PC-9 (cell line): ENCODE measurements at regions not wholly inside any gene's neighbourhood (a gene's known extent, or its start where the extent isn't known, plus 50 kb on each side); places are given as distances from the start of the nearest gene placed in this dataset.

Source experiments
- BruUV-seq: library from RNA; stranded (reverse); fragments of 400-500 nt; replicated peaks from 2 replicates; lab custom pipeline; 2021; lab: Mats Ljungman, UMichigan
- CTCF ChIA-PET: fragments of 300-600 bp; sonication (Branson Sonifier 250); formaldehyde crosslinking; loops from one replicate; lab custom pipeline; 2022; ENCODE audit warnings: antibody characterized with exemption; lab: Charles Lee
- POLR2A ChIA-PET: fragments of 300-600 bp; sonication (Branson Sonifier 250); formaldehyde crosslinking; loops from one replicate; lab custom pipeline; 2022; ENCODE audit warnings: antibody characterized with exemption; ENCODE audit not compliant: unreplicated experiment; lab: Charles Lee
- DNase-seq, 2 experiments: peaks; one replicate each; pipeline versions ENCODE4 v3.0.0 to v3.0.0-alpha.2; 2015 to 2022; ENCODE audit warnings: mixed read lengths in 1 of 2
- H2AFZ ChIP-seq: fragments of 200-600 bp; sonication (generic); 2 replicates; pipeline ENCODE4 v1.8.1; 2017; ENCODE audit warnings: antibody characterized with exemption
- H3F3A ChIP-seq: fragments of 200-600 bp; sonication (generic); 2 replicates; pipeline ENCODE4 v1.8.1; 2017; ENCODE audit warnings: antibody characterized with exemption, mild to moderate bottlenecking, low read depth; ENCODE audit not compliant: insufficient read depth
- H3K27ac ChIP-seq: fragments of 200-600 bp; sonication (generic); 2 replicates; pipeline ENCODE4 v1.6.1; 2016; ENCODE audit warnings: mixed run types
- H3K27me3 ChIP-seq: fragments of 200-600 bp; sonication (generic); 2 replicates; pipeline ENCODE4 v1.6.1; 2016; ENCODE audit warnings: low read depth, mixed run types; ENCODE audit not compliant: insufficient read depth
- H3K36me3 ChIP-seq: fragments of 200-600 bp; sonication (generic); 2 replicates; pipeline ENCODE4 v1.6.1; 2016; ENCODE audit warnings: low read depth, mixed run types
- H3K4me1 ChIP-seq: fragments of 200-600 bp; sonication (generic); replicated peaks from 2 replicates; pipeline ENCODE4 v1.6.1; 2016; ENCODE audit warnings: mixed run types; ENCODE audit not compliant: insufficient read depth
- H3K4me2 ChIP-seq: fragments of 200-600 bp; sonication (generic); 2 replicates; pipeline ENCODE4 v1.6.1; 2017; ENCODE audit warnings: mixed run types
- H3K4me3 ChIP-seq: fragments of 200-600 bp; sonication (generic); 2 replicates; pipeline ENCODE4 v1.6.1; 2016; ENCODE audit warnings: mixed run types
- H3K79me2 ChIP-seq: fragments of 200-600 bp; sonication (generic); 2 replicates; pipeline ENCODE4 v1.6.1; 2017; ENCODE audit warnings: low read depth, mixed run types
- H3K9me2 ChIP-seq: fragments of 200-600 bp; sonication (generic); 2 replicates; pipeline ENCODE4 v1.8.1; 2017; ENCODE audit warnings: mild to moderate bottlenecking; ENCODE audit not compliant: insufficient read depth
- H3K9me3 ChIP-seq: fragments of 200-600 bp; sonication (generic); 2 replicates; pipeline ENCODE4 v1.8.1; 2016; ENCODE audit warnings: low read depth; ENCODE audit not compliant: insufficient read depth
- H4K20me1 ChIP-seq: fragments of 200-600 bp; sonication (generic); 2 replicates; pipeline ENCODE4 v1.8.1; 2017; ENCODE audit not compliant: insufficient read depth
- EZH2 ChIP-seq: fragments of 200-600 bp; sonication (generic); IDR thresholded peaks from 2 replicates; pipeline ENCODE4 v1.8.0; 2017; ENCODE audit warnings: antibody characterized with exemption, low read depth
- intact Hi-C: fragments of 100-400 bp; cut with micrococcal nuclease; formaldehyde crosslinking; loops from one replicate; pipeline ENCODE4 v1.10.0; 2022; ENCODE audit not compliant: unreplicated experiment
- TF ChIP-seq, protein P1 (sequence below): fragments of 200-600 bp; sonication (generic); conservative IDR thresholded peaks from 2 replicates; pipeline ENCODE4 v1.6.1; 2017; ENCODE audit warnings: mixed run types, antibody characterized with exemption, mild to moderate bottlenecking, moderate library complexity

DNA sequence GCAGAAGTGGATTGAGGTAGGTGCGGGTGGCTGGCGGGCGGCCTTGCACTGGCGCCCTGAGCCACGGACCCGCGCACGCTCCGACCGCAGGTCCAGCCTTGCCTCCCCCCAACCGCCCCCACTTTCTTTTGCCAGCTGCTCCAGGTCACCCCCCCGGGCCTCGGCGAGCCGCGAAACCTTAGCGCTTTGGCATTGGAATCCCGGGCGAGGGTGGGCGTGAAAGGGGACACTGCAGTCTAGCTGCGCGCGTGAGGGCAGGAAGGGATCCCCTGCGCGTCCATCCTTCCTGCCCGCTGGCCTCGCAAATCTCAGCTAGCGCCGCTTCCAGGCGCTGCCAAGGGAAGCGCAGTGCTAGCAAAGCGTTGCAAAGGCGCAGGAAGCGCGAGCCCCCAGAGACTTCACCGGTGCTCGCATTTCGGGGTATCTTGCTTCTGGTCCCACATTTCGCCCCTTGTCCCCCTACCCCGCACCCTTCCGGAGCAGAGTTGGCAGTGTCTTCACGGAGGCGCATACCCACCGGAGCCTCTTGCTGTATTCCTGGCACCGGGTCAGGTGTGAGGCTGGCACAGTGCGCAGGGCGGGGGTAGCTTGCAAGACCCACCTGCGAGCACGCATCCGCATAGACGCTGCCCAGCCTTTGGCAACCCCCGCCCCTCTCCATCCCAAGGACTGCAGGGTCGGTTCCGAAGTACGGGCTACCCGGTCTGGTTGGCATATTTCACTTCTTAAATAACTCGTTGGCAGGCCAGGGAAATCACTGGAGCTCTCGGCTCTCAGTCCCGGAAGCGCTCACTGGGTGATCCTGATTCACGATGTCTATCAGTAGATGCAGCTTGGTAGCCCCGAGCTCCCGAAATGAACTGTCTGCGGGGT, 104.4 kb downstream of the UCHL1 start:
- Histone ChIP-seq H4K20me1 (peaks cover 3% of the 10 kb centered on the region; the same call in 1 of the 2 replicates), H3K4me3 (peak overlapping the region; percentile 91), H3K4me1 (peaks cover 34% of the 10 kb centered on the region), H3F3A (no peaks in the 10 kb centered on the region; the same call in 1 of the 2 replicates), H3K4me2 (peak overlapping the region; percentile 98), H3K27ac (peak overlapping the region; percentile 71), H3K27me3 (no peaks in the 10 kb centered on the region), H3K9me3 (no peaks in the 10 kb centered on the region), H2AFZ (peak overlapping the region; percentile 83), H3K36me3 (peaks cover 24% of the 10 kb centered on the region), H3K9me2 (no peaks in the 10 kb centered on the region), H3K79me2 (peaks cover 54% of the 10 kb centered on the region)
- DNase-seq: peak; percentile 45 to 48
- TF ChIP-seq, protein P1, sequence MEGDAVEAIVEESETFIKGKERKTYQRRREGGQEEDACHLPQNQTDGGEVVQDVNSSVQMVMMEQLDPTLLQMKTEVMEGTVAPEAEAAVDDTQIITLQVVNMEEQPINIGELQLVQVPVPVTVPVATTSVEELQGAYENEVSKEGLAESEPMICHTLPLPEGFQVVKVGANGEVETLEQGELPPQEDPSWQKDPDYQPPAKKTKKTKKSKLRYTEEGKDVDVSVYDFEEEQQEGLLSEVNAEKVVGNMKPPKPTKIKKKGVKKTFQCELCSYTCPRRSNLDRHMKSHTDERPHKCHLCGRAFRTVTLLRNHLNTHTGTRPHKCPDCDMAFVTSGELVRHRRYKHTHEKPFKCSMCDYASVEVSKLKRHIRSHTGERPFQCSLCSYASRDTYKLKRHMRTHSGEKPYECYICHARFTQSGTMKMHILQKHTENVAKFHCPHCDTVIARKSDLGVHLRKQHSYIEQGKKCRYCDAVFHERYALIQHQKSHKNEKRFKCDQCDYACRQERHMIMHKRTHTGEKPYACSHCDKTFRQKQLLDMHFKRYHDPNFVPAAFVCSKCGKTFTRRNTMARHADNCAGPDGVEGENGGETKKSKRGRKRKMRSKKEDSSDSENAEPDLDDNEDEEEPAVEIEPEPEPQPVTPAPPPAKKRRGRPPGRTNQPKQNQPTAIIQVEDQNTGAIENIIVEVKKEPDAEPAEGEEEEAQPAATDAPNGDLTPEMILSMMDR: no peak
- TF ChIP-seq EZH2: no peak
- ChIA-PET CTCF (interaction anchor here (0.6 to 0.9 kb wide), 3 partner anchors 15 to 146 kb away, joined by 3 to 4 read pairs (median 3); no protein-coding TSS in a partner anchor), POLR2A (interaction anchor here (0.6 to 1.4 kb wide), 9 partner anchors 41 to 636 kb away, joined by 3 to 24 read pairs (median 4); no protein-coding TSS in a partner anchor)
- BruUV-seq: no TSS peak
- intact Hi-C loops: loop anchor here (2.0 to 5.0 kb wide), 5 partner anchors 71 to 300 kb away; no protein-coding TSS in a partner anchor

DNA sequence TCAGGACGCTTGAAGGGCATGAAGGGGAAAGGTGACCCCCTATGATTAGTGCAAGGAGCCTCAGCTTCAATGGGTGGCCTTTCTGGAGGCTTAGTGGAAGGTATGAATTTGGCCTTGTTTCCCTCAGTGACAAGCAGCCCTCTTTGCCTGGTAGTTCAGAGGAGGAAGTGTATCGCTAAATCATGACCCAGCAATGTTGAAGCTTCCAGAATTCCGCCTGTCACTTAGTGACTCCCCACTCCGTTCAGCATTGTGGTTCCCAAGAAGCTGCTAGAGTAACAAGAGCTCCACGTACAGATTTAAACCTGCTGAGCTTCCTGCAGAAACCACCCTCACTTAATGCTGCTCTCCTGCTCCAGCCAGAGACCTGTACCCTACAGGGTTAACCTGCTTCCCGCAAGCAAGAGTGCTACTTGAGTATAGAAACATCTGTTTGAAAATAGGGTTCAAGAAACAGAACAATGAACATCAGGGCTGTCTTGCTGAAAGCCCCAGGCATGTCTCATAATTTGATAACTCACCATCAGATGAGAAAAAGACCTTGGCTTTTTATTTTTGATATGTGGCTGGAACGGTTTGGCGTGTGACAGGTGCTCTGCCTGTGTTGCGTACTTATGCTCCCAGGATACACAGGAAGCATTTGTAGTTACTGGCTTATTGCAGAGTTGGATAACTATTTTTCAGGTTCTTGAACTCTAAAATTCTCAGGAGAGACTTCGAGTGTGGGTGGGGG, 105.2 kb downstream of the UCHL1 start:
- H3K9me3 ChIP-seq: no peaks in the 10 kb centered on the region
- H3K9me2 ChIP-seq: no peaks in the 10 kb centered on the region
- no peaks in the 10 kb centered on the region; the same call in 1 of the 2 replicates for H3F3A ChIP-seq
- POLR2A ChIA-PET: interaction anchor here (0.6 to 1.4 kb wide), 4 partner anchors 42 to 238 kb away, joined by 3 to 24 read pairs (median 4); no protein-coding TSS in a partner anchor
- H3K4me1 ChIP-seq: peaks cover 34% of the 10 kb centered on the region
- intact Hi-C loops: loop anchor here (2.0 to 5.0 kb wide), 5 partner anchors 70 to 299 kb away; no protein-coding TSS in a partner anchor
- DNase-seq: peak; percentile 26 to 66
- peaks cover 30% of the 10 kb centered on the region for H3K36me3 ChIP-seq
- TSS peak; percentile 22 for BruUV-seq
- no peaks in the 10 kb centered on the region for H3K27me3 ChIP-seq
- H2AFZ ChIP-seq: peak overlapping the region; percentile 83
- H3K4me2 ChIP-seq: peak overlapping the region; percentile 98
- no peak for TF ChIP-seq EZH2
- TF ChIP-seq, protein P1: no peak
- H3K4me3 ChIP-seq: peak overlapping the region; percentile 91
- peaks cover 3% of the 10 kb centered on the region; the same call in 1 of the 2 replicates for H4K20me1 ChIP-seq
- H3K79me2 ChIP-seq: peaks cover 62% of the 10 kb centered on the region
- CTCF ChIA-PET: no interaction called here
- H3K27ac ChIP-seq: peak overlapping the region; percentile 71
